Stimulated activated CD4-positive, alpha-beta T cell treated with anti-CD3 and anti-CD28 coated beads, Interleukin-2, amount 100 ng/mL, for 48 hours (primary cell): ENCODE measurements at regions not wholly inside any gene's neighbourhood (a gene's known extent, or its start where the extent isn't known, plus 50 kb on each side); places are given as distances from the start of the nearest gene placed in this dataset.

Experiments used
- DNase-seq, 2 donors: peaks; one replicate each; pipeline ENCODE4 v3.0.0-alpha.2; 2020

DNA sequence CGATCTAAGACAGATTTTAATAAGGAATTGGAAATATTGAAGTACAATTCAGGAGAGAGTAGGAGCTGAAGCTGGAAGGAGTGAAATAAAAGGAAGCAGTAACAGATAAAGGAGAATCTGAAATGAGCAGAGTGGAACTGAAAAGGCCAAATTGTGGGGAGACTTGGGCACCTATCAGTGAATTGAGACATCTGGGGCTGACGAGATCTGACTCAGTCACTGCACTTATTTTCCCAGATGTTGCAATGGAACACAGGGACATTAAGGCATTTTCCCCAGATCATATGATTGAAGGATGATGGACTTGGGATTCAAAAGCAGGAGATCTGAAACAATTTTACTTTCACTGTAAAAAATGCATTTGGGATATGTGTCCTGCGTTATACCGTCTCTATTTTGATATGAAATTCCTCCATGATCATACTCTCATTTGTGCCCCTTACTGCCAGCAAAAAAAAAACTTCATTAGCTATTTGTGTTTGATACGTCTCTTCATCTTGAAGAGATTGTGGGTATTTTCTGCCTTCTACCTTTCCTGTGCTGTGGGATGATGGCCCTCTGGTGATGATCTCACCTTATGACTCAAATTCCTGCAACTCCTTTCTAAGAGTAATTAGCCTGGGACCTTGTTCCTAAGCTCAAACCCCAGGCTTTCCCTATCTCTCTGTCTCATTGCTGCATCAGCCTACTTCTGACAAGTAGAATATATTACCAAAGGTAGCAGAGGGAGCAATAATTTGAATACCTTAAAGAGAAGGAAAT is 278.5 kb upstream of the MAN1A1 start:
- DNase-seq, result no peak

DNA sequence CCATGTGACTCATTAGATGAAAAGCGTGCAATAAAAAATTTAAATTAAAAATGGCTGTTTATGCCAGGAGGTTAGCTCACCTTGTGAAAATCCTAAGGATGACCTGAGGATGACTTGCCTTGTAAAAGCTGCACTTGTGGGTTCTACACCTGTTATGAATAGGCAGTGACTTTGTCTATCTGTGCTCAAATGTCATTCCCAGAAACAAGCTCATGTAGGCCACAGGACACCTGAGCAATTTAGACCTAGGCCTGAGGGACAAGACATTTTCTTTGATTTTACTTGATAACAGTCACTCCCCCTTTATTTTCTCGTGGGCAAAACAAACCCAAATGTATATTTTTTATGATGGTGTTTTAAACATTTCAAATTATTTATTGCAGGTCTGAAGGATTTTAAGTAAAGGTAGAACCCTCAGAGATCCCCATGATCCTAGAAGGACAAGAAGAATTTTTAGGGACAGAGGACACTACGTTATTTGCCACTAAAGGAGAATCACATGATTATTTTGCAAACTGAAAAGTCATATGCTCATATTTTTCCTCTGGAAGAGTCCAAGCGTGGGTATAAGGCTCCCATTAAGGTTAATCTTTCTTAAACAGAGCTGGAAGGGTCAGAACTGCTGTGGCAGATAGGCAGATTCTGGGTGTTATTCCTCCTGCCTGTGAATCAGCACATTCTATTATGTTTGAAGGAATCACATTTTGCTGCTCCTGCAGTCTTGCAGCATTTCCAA is 277.5 kb upstream of the MAN1A1 start:
- no peak for DNase-seq

DNA sequence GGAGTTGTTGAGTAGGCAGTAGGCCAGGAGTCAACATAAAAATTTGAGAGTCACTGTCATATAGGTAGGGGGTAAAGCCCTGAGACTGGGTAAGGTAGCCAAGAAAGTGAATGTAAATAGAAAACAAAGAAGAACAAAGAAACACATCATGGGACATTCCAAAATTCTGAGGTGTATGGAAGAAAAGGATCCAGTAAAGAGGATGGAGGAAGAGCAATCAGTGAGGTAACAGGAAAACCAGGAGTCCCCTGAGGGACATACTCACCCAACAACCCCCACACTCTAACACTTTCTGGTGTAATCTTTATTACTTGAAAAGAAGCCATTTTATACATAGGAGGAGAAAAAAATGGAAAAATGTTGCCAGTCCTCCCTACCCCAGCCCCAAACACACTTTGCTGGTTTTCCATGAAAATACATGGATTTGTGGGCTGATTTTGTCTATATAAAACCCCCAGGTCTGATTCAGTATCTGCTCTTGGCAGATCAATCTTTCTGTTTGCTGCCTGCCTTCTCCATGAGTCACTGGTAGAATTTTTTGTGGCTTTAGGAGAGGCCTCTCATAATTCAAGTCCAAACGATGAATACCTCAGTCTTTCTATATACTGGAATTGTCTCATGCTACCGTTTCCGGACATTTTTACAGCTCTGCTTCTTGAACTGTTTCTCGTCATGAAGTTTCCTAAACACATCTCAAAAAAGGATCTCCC is 271.4 kb upstream of the MAN1A1 start:
- no peak for DNase-seq

DNA sequence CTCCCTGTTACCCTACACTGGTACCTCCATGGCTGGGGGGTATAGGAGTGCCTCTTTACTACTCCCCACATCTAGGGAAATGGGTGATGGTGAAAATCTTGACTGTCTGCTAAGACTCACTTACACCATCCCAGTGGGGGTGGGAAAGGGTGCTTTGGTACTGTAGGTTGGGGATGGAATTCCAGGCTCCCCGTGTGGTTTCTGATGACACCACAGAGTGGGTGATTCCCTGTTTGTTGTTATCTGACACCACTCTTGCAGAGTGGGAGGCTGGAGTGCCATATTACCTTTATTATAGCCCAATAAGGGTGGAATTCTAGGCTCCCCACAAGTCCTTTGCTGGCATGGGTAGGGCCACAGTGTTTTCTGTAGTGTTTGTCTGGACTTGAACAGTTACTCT is 264.6 kb upstream of the MAN1A1 start:
- DNase-seq, result no peak

DNA sequence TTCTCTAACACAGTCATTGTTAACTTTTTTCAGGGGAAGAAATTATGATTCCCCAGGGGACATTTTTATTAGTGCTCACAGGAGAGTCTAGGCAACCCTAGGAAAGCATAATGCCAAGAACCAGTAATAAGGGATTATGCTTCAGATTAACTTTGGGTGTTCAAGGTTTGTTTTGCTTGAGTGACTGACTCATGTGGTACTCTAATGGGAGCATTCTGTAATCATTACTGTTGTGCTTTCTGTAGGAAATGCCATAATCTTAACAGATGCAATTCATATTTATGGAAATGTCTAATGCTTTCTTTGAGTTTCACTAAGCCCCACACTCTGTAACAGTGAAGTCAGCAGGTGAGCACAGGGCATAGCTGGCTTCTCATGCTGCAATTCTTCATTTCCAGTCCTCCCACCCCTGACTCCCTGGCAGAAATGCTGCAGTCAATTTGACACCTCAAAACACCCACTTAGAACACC is 263.4 kb upstream of the MAN1A1 start:
- no peak for DNase-seq

DNA sequence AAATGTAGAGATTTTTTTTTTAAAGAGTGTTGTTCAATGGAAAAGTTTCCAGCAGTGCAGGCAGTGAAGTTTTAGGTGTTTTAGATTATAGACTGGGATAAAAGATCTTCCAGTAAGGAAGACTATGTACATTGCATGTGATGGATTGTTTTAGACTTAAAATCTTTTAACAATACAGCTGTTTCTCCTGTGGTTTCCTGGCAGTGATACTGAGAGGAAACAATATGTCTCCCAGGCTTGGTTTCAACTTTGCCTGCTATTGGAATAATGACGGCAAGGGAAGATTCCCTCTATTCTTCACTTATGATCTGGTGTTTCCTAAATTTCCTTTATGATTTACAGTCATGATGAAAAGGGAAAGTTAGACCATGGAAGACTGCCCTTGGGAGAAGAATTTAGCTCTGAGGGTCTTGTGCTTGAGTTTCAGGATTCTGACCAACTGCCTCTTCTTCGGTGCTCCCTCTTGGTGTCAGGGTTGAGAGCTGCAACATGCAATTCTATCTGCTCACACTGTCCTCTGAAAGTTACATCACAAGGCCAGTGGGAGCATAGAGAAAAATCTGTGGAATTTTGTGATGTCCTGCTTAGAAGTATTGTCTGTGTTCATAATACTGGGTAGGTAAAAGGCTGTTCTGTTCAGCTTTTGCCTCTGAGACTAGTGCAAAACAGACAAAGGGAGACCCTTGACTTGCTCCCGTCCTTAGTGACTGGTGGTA is 262.8 kb upstream of the MAN1A1 start:
- DNase-seq, result no peak

DNA sequence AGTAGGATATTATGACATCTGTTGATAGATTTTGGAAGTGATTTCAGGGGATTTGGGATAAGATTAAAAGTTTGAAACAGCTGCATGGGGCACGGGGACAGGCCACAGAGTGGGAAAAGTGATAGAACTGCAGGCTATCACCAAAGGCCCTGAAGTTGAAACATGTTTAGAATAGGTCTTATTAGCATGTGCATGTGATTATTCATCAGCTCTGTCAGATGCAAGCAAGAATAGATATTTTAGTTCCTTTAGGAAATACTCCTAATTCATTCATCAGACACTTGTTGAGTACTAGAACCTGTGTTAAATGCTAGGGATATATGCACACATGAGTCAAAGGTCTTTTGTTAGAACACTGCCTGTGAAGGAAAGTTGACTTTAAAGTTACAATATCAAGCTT is 261.2 kb upstream of the MAN1A1 start:
- DNase-seq, result no peak

DNA sequence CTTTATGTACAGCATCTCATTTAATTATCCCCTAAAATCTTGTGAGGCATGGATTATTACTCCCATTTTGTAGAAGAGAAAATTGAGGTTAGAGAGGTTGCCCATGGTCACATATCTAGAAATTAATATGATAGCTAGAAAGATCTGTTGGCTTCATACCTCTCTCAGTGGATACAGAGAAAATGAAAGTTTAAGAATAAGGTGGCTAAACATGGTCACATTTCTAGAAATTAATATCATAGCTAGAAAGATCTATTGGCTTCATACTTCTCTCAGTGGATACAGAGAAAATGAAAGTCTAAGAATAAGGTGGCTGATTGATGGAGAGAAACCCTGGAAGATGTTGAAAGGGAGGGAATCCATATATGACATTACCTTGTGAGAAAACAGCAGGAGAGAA is 260.7 kb upstream of the MAN1A1 start:
- DNase-seq, result no peak

DNA sequence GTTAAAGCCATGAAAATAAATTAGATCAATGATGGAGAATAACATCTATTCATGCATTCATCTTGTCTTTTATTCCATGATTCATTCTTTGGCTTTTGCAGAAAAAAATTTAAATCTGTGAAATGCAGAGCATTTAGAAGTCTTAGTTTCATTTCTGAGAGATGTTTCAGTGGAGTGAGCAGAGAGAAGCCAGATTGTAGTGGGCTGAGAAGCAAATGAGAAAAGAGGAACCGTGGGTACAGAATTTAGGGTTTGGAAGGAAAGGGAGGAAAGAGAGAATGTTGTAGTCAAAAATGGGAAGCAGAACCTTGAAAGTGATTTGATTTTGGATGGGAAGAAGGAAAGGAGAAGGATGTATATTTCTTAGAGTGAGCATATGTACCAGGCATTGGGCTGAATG is 260.3 kb upstream of the MAN1A1 start:
- no peak for DNase-seq

DNA sequence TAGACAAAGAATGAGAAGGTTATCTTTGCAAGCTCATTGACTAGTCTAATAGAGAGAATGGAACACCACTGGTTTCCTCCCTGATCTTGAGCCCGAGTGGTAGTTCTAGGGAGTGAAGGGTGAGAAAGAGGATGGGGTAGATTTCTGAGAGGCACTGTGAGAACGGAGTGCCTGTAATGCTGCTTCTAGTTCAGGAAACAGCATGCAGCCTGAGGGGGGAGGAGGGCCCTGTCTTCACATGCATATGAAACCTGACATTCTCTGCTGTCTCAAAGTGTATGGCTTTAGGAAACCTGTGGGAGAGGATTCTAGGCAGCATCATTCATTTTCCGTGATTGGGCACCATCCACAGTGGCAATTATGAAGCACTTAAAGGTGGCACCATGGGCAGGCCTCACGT is 259.4 kb upstream of the MAN1A1 start:
- DNase-seq, result no peak

DNA sequence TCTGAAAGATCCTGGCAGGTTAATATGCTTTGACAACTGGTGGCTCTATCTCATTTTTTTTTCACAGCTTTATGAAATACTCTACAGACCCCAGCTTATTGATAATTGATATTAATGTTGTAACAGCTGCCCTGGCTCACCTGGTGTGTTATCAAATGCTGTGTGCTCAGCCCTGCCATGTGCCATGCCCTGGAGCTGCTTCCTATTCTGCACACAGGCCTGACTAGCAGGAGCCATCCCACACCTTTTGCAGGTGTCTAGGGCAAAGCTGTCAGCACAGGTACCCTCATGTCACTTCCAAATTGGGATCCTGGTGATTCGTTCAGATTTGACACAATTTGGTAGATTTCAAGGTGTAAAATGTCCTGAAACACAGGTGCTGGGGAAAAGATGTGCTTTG is 254.6 kb upstream of the MAN1A1 start:
- no peak for DNase-seq

DNA sequence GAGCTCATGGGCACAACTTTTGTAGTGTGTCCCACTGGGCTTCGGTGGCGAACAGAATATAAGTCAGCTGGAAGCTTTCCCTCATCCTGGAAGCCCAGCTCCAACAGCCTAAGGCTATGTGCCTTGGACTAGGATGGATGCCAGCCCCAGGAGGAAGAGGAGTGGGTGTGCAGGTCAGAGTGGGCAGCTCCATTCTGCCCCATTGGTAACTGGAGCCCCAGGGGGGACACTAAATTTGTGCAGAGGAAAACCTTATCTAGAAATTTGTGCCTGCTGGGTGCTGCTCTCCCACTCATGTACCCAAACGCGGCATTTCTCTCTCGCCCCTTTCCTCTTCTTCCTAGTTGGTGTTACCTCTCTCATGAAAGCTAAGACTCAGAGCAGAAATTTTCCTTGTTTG is 253.9 kb upstream of the MAN1A1 start:
- DNase-seq, result no peak

DNA sequence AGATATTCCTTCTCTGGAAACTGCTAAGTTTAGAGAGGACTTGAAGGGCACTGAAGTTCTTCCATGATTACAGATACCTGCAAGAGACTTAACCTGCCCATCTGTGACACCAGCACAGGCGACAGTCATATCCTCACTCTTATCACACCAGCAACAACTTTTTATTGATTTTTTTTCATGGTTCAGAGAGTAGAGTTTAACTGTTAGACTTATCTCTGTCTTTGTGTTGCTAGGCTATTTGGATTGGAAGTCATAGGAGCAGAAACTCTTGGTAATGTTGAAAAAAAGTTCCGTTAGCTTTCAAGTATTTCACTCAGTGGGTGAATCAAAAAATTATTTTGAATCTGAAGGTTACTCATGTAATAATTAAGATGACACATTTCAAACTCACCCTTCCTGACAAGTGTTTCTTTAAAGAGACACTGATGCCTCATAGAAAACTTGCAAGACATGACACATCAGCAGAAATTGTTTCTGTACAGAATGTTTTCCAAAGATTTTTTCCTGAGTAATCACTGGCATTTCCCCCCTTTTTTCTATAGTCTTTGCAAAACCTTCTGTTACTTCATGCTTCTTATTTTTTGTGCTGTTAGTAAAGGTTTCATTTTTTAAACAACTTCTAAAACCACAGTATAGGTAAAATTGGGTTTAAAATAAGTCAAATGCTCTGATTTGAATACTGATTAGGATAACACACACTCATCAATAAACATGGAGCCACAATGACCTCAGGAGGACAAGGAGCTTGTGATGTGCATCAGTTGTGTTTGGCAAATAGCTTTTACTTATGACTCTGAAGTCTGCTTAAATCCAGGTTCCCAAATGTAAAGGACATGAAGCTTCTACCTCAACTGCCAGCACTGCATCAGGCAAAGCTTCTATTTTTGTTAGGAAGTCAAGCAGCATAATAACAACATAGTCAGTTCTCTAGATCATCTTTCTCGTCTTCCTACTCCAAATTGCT is 252.9 kb upstream of the MAN1A1 start:
- no peak for DNase-seq

DNA sequence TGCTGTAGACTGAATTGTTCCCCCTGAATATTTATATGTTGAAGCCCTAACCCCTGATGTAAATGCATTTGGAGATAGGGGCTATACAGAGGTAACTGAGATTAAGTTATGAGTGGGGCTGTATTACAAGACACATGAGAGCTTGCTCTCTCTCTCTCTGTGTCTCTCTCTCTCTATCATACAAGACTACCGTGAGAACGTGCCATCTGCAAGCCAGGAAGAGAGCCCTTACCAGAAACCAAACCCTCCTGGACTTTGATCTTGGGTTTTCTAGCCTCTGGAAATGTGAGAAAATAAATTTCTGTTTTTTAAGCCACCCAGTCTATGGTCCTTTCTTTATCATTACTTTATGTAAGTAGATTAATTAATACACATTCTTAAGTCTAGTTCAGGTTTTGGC is 249.3 kb upstream of the MAN1A1 start:
- no peak for DNase-seq

DNA sequence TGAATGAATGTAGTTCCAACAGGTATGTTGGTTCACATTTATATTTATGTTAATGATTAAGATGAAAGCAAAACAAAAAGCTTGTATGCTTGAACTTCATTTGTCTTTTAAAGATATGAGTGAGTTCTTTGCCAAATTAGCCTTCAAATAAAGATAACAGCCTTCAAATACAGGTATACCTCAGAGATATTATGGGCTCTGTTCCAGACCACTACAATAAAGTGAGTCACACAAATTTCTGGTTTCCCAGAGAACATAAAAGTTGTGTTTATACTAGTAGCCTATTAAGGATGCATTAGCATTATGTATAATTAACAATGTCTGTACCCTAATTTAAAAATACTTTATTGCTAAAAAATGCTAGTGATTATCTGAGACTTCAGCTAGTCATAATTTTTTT is 245.3 kb upstream of the MAN1A1 start:
- DNase-seq, result no peak

DNA sequence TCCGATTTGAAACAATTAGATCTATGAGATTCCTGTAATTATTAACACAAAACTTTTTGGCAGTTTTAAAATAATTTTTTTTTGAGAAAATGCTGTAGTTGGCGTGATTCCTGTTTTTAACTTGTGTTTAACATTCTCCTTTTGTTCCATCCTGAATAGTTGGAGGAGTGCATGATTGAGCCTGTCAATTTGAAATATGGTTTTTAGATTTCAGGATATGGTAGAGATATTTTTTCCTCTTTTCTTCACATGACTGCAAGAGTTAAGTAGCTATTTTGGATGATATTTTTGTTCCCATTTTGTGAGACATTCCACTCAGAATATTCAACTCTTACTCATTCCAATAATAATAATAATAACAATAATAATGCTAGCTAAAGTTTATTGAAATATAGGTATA is 241.7 kb upstream of the MAN1A1 start:
- no peak for DNase-seq

DNA sequence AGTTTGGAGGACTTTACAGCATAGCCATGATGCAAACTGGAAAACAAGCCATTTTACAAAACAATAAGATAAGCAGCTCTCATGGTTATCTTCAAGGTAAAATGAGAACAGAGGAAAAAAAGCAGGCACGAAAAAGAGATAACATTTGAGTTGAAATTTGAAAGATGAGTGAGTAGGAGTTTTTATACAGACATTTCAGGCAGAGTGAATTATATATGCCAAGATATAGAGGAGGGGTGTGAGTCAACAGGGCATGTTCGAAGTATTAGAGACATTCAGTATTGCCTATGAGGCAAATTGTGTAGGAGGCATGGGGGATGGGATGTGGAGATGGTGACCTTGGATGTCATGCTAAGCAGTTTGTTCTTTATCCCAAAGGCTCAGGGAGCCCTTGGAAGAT is 240.5 kb upstream of the MAN1A1 start:
- no peak for DNase-seq

DNA sequence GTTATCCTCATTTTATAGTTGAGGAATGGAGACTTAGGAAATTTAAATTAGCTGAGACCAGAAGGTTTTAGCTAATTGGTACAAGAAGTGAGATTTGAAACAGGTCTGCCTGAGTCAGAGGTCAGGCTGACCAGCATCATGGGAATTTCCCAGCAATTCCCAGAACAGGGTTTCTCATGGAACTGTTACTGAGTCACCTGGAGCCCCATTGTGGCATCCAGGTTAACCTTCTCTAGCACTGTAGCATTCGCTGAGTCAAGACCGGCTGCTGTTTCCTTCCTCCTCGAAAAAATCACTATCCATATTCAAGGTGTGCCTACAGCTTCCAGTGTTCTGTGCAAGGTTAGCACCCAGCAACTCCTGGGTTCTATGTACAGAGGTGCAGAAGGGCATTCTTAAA is 238.0 kb upstream of the MAN1A1 start:
- DNase-seq, result no peak

DNA sequence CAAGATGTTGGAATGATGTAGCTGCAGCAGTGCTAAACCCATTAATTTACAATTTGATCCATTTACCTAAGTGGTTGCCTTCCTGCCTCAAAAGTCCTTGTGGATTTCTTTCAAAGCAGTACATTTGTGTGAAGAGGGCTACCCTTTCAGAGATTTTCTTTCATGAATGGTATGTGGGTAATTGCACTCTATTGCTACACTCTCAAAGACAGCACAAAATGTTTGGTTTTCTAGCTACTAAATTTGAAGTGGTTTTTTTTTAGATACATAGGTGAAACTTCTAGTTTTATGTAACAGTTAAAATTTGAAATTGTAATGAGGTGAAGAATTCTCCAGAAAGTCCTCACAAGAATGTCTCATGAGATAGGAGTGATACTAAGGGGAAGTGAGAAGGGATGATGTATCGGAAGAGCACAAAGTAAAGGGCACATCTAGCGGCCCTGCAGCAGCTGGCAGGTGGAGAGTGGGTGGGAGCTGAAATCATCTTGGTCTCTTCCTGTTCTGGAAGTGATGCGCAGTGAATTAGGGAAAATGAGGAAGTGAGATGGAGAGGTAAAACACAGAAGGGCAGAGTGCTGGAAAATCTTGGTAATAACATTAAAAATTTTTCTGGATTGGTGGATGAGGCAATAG is 236.8 kb upstream of the MAN1A1 start:
- DNase-seq, result no peak

DNA sequence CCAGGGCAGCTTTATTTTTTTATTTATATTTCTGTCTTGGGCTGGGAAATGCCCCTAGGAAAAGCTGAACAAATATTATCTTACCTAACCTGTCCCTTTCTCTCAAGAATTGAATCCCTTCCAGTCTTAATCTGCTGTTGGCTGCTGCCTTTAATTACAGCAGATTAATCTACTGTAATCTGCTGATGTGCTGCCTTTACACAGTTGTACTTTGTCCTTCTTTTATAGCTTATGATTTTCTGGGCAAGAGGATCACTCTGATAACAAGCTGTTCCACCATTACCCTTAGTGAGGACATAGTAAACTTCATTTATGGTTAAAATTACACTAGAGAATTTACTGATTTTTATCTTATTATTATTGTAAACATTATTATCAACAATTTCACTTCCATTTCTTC is 234.5 kb upstream of the MAN1A1 start:
- DNase-seq, result no peak

DNA sequence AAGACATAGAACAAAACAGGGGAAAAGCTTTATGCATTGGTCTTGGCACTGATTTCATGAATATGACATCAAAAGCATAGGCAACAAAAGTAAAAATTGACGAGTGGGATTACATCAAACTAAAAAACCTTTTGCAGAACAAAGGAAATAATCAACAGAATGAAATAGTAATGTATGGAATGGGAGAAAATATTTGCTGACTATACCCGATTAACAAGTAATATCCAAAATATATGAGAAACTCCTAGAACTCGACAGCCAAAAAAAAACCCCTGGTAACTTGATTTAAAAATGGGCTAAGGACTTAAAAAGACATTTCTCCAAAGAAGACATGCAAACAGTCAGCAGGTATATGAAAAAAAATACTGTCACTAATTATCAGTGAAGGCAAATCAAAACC is 231.7 kb upstream of the MAN1A1 start:
- DNase-seq, result no peak

DNA sequence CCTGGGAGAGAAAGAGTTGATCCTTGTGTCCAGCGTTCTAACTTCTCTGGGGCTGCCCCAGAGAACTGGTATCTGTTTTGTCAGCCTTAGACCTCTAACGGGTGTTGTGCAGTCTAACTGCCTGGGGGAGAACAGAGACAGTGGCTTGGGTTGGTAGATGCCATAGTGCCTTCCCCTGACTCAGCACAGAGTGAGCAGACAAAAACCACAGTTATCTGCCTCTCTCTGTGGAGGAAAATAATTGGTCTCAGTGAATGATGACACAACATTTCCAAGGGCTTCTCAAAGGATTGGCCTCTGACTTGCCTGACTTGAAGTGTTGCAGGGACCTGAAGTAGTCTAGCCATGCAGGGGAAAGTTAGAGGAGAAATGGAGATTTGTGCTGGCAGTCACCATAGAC is 226.2 kb upstream of the MAN1A1 start:
- DNase-seq, result no peak
